ENCODE measurements at regions not wholly inside any gene's neighbourhood (a gene's known extent, or its start where the extent isn't known, plus 50 kb on each side); places are given as distances from the start of the nearest gene placed in this dataset.

- Histone ChIP-seq H3K27me3 (ENCODE audit: control insufficient read depth, insufficient read depth, low read length) (no peaks in the 10 kb centered on the region), H3K9ac (no peak overlapping the region), H3K27ac (no peak overlapping the region), H3K4me1 (no peaks in the 10 kb centered on the region), H3K4me2 (ENCODE audit: low read length) (no peak overlapping the region), H3K9me3 (ENCODE audit: control insufficient read depth, low read length) (no peaks in the 10 kb centered on the region), H2AFZ (no peak overlapping the region), H3K79me2 (no peaks in the 10 kb centered on the region), H3K4me3 (ENCODE audit: low read depth, low read length) (no peak overlapping the region), H3K36me3 (ENCODE audit: control insufficient read depth, insufficient read depth, low read length) (no peaks in the 10 kb centered on the region)
- TF ChIP-seq, protein P1, sequence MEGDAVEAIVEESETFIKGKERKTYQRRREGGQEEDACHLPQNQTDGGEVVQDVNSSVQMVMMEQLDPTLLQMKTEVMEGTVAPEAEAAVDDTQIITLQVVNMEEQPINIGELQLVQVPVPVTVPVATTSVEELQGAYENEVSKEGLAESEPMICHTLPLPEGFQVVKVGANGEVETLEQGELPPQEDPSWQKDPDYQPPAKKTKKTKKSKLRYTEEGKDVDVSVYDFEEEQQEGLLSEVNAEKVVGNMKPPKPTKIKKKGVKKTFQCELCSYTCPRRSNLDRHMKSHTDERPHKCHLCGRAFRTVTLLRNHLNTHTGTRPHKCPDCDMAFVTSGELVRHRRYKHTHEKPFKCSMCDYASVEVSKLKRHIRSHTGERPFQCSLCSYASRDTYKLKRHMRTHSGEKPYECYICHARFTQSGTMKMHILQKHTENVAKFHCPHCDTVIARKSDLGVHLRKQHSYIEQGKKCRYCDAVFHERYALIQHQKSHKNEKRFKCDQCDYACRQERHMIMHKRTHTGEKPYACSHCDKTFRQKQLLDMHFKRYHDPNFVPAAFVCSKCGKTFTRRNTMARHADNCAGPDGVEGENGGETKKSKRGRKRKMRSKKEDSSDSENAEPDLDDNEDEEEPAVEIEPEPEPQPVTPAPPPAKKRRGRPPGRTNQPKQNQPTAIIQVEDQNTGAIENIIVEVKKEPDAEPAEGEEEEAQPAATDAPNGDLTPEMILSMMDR (IDR thresholded peaks at IDR 0.05), result no peak
Measured at GRCh38 chr12:111270239-111270638, 98.7 kb downstream of the PHETA1 start.

- no peak overlapping the region for H3K27ac ChIP-seq
- no peaks in the 10 kb centered on the region for H3K4me1 ChIP-seq
- TF ChIP-seq, protein P1 (IDR thresholded peaks at IDR 0.05), result no peak
- no peak overlapping the region for H3K9ac ChIP-seq
- no peaks in the 10 kb centered on the region for H3K27me3 ChIP-seq (ENCODE audit: control insufficient read depth, insufficient read depth, low read length)
- H2AFZ ChIP-seq, result no peak overlapping the region
- no peak overlapping the region for H3K4me2 ChIP-seq (ENCODE audit: low read length)
- H3K36me3 ChIP-seq (ENCODE audit: control insufficient read depth, insufficient read depth, low read length), result no peaks in the 10 kb centered on the region
- H3K4me3 ChIP-seq (ENCODE audit: low read depth, low read length), result no peak overlapping the region
- no peaks in the 10 kb centered on the region for H3K9me3 ChIP-seq (ENCODE audit: control insufficient read depth, low read length)
- H3K79me2 ChIP-seq, result no peaks in the 10 kb centered on the region
Measured at GRCh38 chr12:111269718-111270117, 99.2 kb downstream of the PHETA1 start.

DNA sequence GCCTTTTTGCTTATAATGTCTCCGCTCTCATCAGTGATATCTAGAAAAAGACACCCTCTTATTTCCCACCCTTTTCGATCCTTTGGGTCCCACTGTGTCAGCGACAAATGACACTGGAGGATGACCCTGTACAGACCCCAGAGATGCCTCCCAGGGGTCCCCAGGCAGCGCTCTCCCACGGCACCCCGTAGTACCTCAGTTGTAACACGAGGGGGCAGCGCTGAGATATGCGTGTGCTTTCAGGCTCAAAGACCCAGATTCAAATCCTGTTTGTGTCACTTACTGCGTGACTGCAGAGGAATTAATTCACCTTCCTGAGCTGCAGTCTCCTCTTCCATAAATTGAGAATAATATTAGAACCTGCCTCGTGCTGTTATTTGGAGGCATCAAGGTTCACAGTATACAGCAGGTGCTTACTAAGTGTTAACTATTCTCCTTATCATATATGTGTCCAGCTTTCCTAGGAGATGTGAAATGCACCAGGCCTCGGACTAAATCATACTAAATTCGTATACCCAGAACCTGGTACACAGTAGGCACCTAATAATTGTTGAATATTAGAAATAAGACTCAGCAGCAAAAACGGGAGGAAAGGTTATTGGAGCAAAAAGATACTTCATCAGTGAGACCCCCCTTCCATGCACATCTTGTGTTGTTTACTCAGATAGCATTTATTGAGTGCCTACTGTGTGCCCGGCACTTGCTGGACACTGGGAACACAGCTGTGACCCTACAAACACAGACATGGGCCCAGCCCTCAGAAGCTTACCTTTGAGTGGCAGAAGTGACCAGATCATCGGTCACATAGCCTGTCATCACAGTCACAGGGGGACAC is 99.9 kb downstream of the PHETA1 start:
- H3K4me2 ChIP-seq (ENCODE audit: low read length), result no peak overlapping the region
- H3K4me3 ChIP-seq (ENCODE audit: low read depth, low read length), result no peak overlapping the region
- H3K9ac ChIP-seq, result no peak overlapping the region
- no peaks in the 10 kb centered on the region for H3K4me1 ChIP-seq
- H3K27me3 ChIP-seq (ENCODE audit: control insufficient read depth, insufficient read depth, low read length), result no peaks in the 10 kb centered on the region
- no peak overlapping the region for H3K27ac ChIP-seq
- H2AFZ ChIP-seq, result no peak overlapping the region
- TF ChIP-seq, protein P1 (IDR thresholded peaks at IDR 0.05), result no peak
- H3K9me3 ChIP-seq (ENCODE audit: control insufficient read depth, low read length), result no peaks in the 10 kb centered on the region
- H3K36me3 ChIP-seq (ENCODE audit: control insufficient read depth, insufficient read depth, low read length), result no peaks in the 10 kb centered on the region
- H3K79me2 ChIP-seq, result no peaks in the 10 kb centered on the region

DNA sequence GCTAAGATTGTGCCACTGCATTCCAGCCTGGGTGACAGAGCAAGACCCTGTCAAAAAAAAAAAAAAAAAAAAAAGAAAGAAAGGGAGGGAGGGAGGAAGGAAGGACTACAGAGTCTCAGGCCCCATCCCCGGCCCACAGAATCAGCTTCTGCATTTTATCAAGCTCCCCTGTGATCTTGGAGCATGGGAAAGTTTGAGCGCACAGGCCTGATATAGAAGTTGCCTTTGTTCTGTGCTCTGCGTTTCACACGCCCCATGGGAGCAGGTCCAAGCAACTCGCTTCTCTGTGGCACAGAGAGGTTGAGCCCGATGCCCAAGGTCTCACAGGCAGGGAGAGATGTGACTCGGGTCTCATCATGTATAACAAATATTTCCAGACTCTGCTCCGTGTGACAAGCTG is 101.8 kb downstream of the PHETA1 start:
- TF ChIP-seq, protein P1 (IDR thresholded peaks at IDR 0.05), result no peak
- H3K36me3 ChIP-seq (ENCODE audit: control insufficient read depth, insufficient read depth, low read length), result no peaks in the 10 kb centered on the region
- no peaks in the 10 kb centered on the region for H3K79me2 ChIP-seq
- H3K27ac ChIP-seq, result no peak overlapping the region
- no peak overlapping the region for H3K4me2 ChIP-seq (ENCODE audit: low read length)
- no peaks in the 10 kb centered on the region for H3K9me3 ChIP-seq (ENCODE audit: control insufficient read depth, low read length)
- H3K4me1 ChIP-seq, result no peaks in the 10 kb centered on the region
- no peak overlapping the region for H3K4me3 ChIP-seq (ENCODE audit: low read depth, low read length)
- H3K27me3 ChIP-seq (ENCODE audit: control insufficient read depth, insufficient read depth, low read length), result no peaks in the 10 kb centered on the region
- no peak overlapping the region for H3K9ac ChIP-seq
- H2AFZ ChIP-seq, result no peak overlapping the region
